MCF 10A (cell line): ENCODE measurements at regions not wholly inside any gene's neighbourhood (a gene's known extent, or its start where the extent isn't known, plus 50 kb on each side); places are given as distances from the start of the nearest gene placed in this dataset.

Experiments
- BruUV-seq: library from RNA; stranded (reverse); fragments of 400-500 nt; replicated peaks from 2 replicates; lab custom pipeline; 2021; lab: Mats Ljungman, UMichigan
- CTCF ChIA-PET: fragments of 300-600 bp; sonication (Branson Sonifier 250); formaldehyde crosslinking; extraction: SDS; loops from one replicate; lab custom pipeline; 2021; ENCODE audit warnings: antibody characterized with exemption, inconsistent platforms; lab: Yijun Ruan, JAX
- POLR2A ChIA-PET: fragments of 300-600, 350-650 bp; sonication (Branson Sonifier 250); formaldehyde crosslinking; extraction: SDS; loops from one replicate; lab custom pipeline; 2020; ENCODE audit warnings: antibody characterized with exemption, inconsistent platforms; lab: Yijun Ruan, JAX
- DNase-seq: peaks from one replicate; pipeline ENCODE4 v3.0.0-alpha.2; 2018; ENCODE audit not compliant: unreplicated experiment
- H3K27ac Mint-ChIP-seq: one replicate; pipeline ENCODE4 v1.8.0; 2022; ENCODE audit warnings: mild to moderate bottlenecking, low read depth, mixed read lengths; ENCODE audit not compliant: unreplicated experiment
- H3K27me3 Mint-ChIP-seq: one replicate; pipeline ENCODE4 v1.8.0; 2022; ENCODE audit warnings: mixed read lengths; ENCODE audit not compliant: insufficient read depth, unreplicated experiment
- H3K36me3 Mint-ChIP-seq: one replicate; pipeline ENCODE4 v1.8.0; 2022; ENCODE audit warnings: mild to moderate bottlenecking, moderate library complexity, mixed read lengths; ENCODE audit not compliant: insufficient read depth, unreplicated experiment
- H3K4me1 Mint-ChIP-seq: one replicate; pipeline ENCODE4 v1.8.0; 2022; ENCODE audit warnings: mixed read lengths; ENCODE audit not compliant: insufficient read depth, unreplicated experiment
- H3K4me3 Mint-ChIP-seq: one replicate; pipeline ENCODE4 v1.8.0; 2022; ENCODE audit warnings: mild to moderate bottlenecking, moderate library complexity, mixed read lengths; ENCODE audit not compliant: unreplicated experiment
- H3K9me3 Mint-ChIP-seq: one replicate; pipeline ENCODE4 v1.8.0; 2022; ENCODE audit warnings: mixed read lengths; ENCODE audit not compliant: unreplicated experiment
- intact Hi-C: fragments of 100-400 bp; cut with micrococcal nuclease; formaldehyde crosslinking; loops from 2 replicates; pipeline ENCODE4 v1.14.1; 2022
- TF ChIP-seq, protein P1 (sequence below): fragments of 200-600 bp; IDR thresholded peaks from one replicate; pipeline ENCODE4 v1.8.0; 2022; ENCODE audit warnings: antibody characterized with exemption, mild to moderate bottlenecking; ENCODE audit not compliant: unreplicated experiment

- Mint-ChIP-seq H3K36me3 (no peaks in the 10 kb centered on the region), H3K27ac (peak overlapping the region; percentile 95), H3K27me3 (no peaks in the 10 kb centered on the region), H3K4me3 (peak overlapping the region; percentile 63), H3K9me3 (no peaks in the 10 kb centered on the region), H3K4me1 (peaks cover 48% of the 10 kb centered on the region)
- no TSS peak for BruUV-seq
- TF ChIP-seq, protein P1, sequence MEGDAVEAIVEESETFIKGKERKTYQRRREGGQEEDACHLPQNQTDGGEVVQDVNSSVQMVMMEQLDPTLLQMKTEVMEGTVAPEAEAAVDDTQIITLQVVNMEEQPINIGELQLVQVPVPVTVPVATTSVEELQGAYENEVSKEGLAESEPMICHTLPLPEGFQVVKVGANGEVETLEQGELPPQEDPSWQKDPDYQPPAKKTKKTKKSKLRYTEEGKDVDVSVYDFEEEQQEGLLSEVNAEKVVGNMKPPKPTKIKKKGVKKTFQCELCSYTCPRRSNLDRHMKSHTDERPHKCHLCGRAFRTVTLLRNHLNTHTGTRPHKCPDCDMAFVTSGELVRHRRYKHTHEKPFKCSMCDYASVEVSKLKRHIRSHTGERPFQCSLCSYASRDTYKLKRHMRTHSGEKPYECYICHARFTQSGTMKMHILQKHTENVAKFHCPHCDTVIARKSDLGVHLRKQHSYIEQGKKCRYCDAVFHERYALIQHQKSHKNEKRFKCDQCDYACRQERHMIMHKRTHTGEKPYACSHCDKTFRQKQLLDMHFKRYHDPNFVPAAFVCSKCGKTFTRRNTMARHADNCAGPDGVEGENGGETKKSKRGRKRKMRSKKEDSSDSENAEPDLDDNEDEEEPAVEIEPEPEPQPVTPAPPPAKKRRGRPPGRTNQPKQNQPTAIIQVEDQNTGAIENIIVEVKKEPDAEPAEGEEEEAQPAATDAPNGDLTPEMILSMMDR: no peak
- peak; percentile 2 for DNase-seq
- ChIA-PET CTCF (interaction anchor here (0.7 to 1.8 kb wide), 4 partner anchors 11 to 296 kb away, joined by 3 to 9 read pairs (median 4); no protein-coding TSS in a partner anchor), POLR2A (interaction anchor here (0.7 to 3.1 kb wide), 18 partner anchors 9 to 1745 kb away, joined by 3 to 23 read pairs (median 5); partner anchors contain the start of genes BOD1L1 and CPEB2)
- intact Hi-C loops: no loop called here
Measured at GRCh38 chr4:13706716-13707115, 79.2 kb upstream of the BOD1L1 start.

DNA sequence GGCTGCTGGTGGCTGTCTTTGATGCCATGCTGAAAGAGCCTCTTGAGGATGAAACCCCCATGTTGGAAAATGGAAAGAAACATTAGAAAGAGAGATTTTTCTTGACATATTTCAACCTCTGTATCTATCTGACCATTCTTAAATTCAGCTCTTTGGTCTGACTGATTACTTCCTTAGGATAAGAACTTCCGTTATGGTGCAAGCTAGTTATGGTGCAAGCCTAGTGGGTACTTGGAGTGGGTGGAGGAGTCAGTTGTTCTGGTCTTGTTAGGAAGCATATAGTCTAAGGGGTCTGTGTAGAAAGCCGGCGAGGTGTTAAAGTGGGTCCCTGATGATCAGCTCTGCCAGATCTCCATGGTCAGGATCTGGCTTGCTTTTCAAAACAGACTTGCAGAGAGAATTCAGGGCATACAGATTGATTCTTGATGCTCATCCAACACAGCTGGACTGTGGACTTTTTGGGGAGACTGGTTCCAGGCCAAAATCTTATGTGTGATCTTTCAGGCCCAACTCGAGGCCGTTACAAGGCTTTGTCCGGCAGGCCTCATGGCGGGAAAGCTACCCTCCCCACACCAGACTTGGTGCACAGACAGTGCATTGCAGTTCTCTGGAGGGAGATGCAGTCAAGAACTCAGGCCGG is 82.8 kb upstream of the BOD1L1 start:
- Mint-ChIP-seq H3K4me3 (no peak overlapping the region), H3K27me3 (no peaks in the 10 kb centered on the region), H3K36me3 (no peaks in the 10 kb centered on the region), H3K27ac (no peak overlapping the region), H3K9me3 (no peaks in the 10 kb centered on the region), H3K4me1 (peaks cover 19% of the 10 kb centered on the region)
- ChIA-PET POLR2A (interaction anchor here (0.7 to 1.0 kb wide), 2 partner anchors 55 to 279 kb away, joined by 4 read pairs; no protein-coding TSS in a partner anchor), CTCF (no interaction called here)
- TF ChIP-seq, protein P1: no peak
- DNase-seq: no peak
- BruUV-seq: no TSS peak
- intact Hi-C loops: no loop called here

- intact Hi-C loops: no loop called here
- no peak overlapping the region for H3K4me3 Mint-ChIP-seq
- no peaks in the 10 kb centered on the region for H3K27me3 Mint-ChIP-seq
- CTCF ChIA-PET: no interaction called here
- H3K4me1 Mint-ChIP-seq: peaks cover 9% of the 10 kb centered on the region
- no peaks in the 10 kb centered on the region for H3K36me3 Mint-ChIP-seq
- POLR2A ChIA-PET: interaction anchor here (0.8 kb wide), 1 partner anchor 249 kb away, joined by 3 read pairs; no protein-coding TSS in a partner anchor
- TF ChIP-seq, protein P1: no peak
- no peaks in the 10 kb centered on the region for H3K9me3 Mint-ChIP-seq
- no peak overlapping the region for H3K27ac Mint-ChIP-seq
- BruUV-seq: no TSS peak
- DNase-seq: no peak
Measured at GRCh38 chr4:13711233-13711785, 83.8 kb upstream of the BOD1L1 start.

- no TSS peak for BruUV-seq
- intact Hi-C loops: no loop called here
Measured at GRCh38 chr4:13721894-13722293, 94.4 kb upstream of the BOD1L1 start.

More at GRCh38 chr4:13721894-13722293, 94.4 kb upstream of the BOD1L1 start:
- peaks cover 4% of the 10 kb centered on the region for H3K9me3 Mint-ChIP-seq
- TF ChIP-seq, protein P1: no peak
- H3K27ac Mint-ChIP-seq: no peak overlapping the region
- no peak overlapping the region for H3K4me3 Mint-ChIP-seq
- CTCF ChIA-PET: interaction anchor here (1.2 kb wide), 1 partner anchor 66 kb away, joined by 4 read pairs; no protein-coding TSS in a partner anchor
- H3K4me1 Mint-ChIP-seq: no peaks in the 10 kb centered on the region
- H3K27me3 Mint-ChIP-seq: no peaks in the 10 kb centered on the region
- no peaks in the 10 kb centered on the region for H3K36me3 Mint-ChIP-seq
- POLR2A ChIA-PET: no interaction called here
- no peak for DNase-seq
